GM19372 (cell line): ENCODE measurements at regions not wholly inside any gene's neighbourhood (a gene's known extent, or its start where the extent isn't known, plus 50 kb on each side); places are given as distances from the start of the nearest gene placed in this dataset.
"Not testable (repeated sequence)": the region's sequence is repeated elsewhere in the genome, so short reads cannot be mapped to it uniquely, and the experiment has no call there.

Experiments
- ATAC-seq: cut with Tn5 transposase; IDR thresholded peaks from one replicate; pipeline ENCODE4 v1.9.1; 2021; ENCODE audit warnings: mild to moderate bottlenecking, low read depth, moderate library complexity; ENCODE audit not compliant: unreplicated experiment

- ATAC-seq, result no peak
These were observed 299.9 kb downstream of the RPS24 start for GRCh38 chr10:78333362-78334143.

- no peak for ATAC-seq
These were observed 301.7 kb downstream of the RPS24 start for GRCh38 chr10:78335371-78335690.

GRCh38 chr10:78335691-78336401 is 302.2 kb downstream of the RPS24 start:
- ATAC-seq, result no peak

GRCh38 chr10:78336402-78336791 is 302.7 kb downstream of the RPS24 start:
- ATAC-seq, result no peak

- ATAC-seq, result no peak
These were observed 303.4 kb downstream of the RPS24 start for GRCh38 chr10:78337016-78337415.

- ATAC-seq, result no peak
These were observed 304.2 kb downstream of the RPS24 start for GRCh38 chr10:78337646-78338391.

- ATAC-seq, result no peak
These were observed 305.1 kb downstream of the RPS24 start for GRCh38 chr10:78338717-78339116.

- no peak for ATAC-seq
These were observed 305.6 kb downstream of the RPS24 start for GRCh38 chr10:78339251-78339650.

GRCh38 chr10:78341953-78342614 is 308.4 kb downstream of the RPS24 start:
- ATAC-seq, result no peak

GRCh38 chr10:78342827-78343653 is 309.4 kb downstream of the RPS24 start:
- ATAC-seq, result no peak

GRCh38 chr10:78344257-78344656 is 310.6 kb downstream of the RPS24 start:
- not testable (repeated sequence) for ATAC-seq

GRCh38 chr10:78345515-78345914 is 311.9 kb downstream of the RPS24 start:
- not testable (repeated sequence) for ATAC-seq

- no peak for ATAC-seq
These were observed 313.1 kb downstream of the RPS24 start for GRCh38 chr10:78346721-78347120.

GRCh38 chr10:78348411-78349164 is 314.9 kb downstream of the RPS24 start:
- no peak for ATAC-seq

- no peak for ATAC-seq
These were observed 315.5 kb downstream of the RPS24 start for GRCh38 chr10:78349165-78349516.

GRCh38 chr10:78349911-78350663 is 316.4 kb downstream of the RPS24 start:
- no peak for ATAC-seq

GRCh38 chr10:78351283-78351682 is 317.6 kb downstream of the RPS24 start:
- no peak for ATAC-seq

- no peak for ATAC-seq
These were observed 318.1 kb downstream of the RPS24 start for GRCh38 chr10:78351809-78352208.

- ATAC-seq, result no peak
These were observed 320.0 kb downstream of the RPS24 start for GRCh38 chr10:78353636-78354035.
